ENCODE measurements at regions not wholly inside any gene's neighbourhood (a gene's known extent, or its start where the extent isn't known, plus 50 kb on each side); places are given as distances from the start of the nearest gene placed in this dataset.
"Not testable (repeated sequence)": the region's sequence is repeated elsewhere in the genome, so short reads cannot be mapped to it uniquely, and the experiment has no call there.

GRCh38 chr1:30100524-30100862 is 622.9 kb downstream of the MATN1 start:
- FAIRE-seq (no peak), DNase-seq (ENCODE audit: low spot score in 2 of 2) (no peak)

GRCh38 chr1:30099587-30100523 is 623.5 kb downstream of the MATN1 start:
- DNase-seq (ENCODE audit: low spot score in 2 of 2) (no peak), FAIRE-seq (no peak)

GRCh38 chr1:30097851-30098250 is 625.5 kb downstream of the MATN1 start:
- not testable (repeated sequence) for FAIRE-seq; DNase-seq (ENCODE audit: low spot score in 2 of 2)

- DNase-seq (ENCODE audit: low spot score in 2 of 2) = no peak
- FAIRE-seq = no peak
Measured at GRCh38 chr1:30095451-30096025, 627.8 kb downstream of the MATN1 start.

GRCh38 chr1:30095051-30095450 is 628.3 kb downstream of the MATN1 start:
- FAIRE-seq = no peak
- no peak for DNase-seq (ENCODE audit: low spot score in 2 of 2)

- DNase-seq (ENCODE audit: low spot score in 2 of 2) = no peak
- no peak for FAIRE-seq
Measured at GRCh38 chr1:30092051-30092858, 631.1 kb downstream of the MATN1 start.

- no peak for DNase-seq (ENCODE audit: low spot score in 2 of 2)
- FAIRE-seq = no peak
Measured at GRCh38 chr1:30090162-30090820, 633.1 kb downstream of the MATN1 start.

GRCh38 chr1:30089024-30089430 is 634.4 kb downstream of the MATN1 start:
- FAIRE-seq = no peak
- no peak for DNase-seq (ENCODE audit: low spot score in 2 of 2)

- FAIRE-seq = no peak
Measured at GRCh38 chr1:30088594-30088993, 634.8 kb downstream of the MATN1 start.

GRCh38 chr1:30087465-30087864 is 635.9 kb downstream of the MATN1 start:
- no peak for DNase-seq (ENCODE audit: low spot score in 2 of 2)
- no peak for FAIRE-seq

More at GRCh38 chr1:30088594-30088993, 634.8 kb downstream of the MATN1 start:
- DNase-seq (ENCODE audit: low spot score in 2 of 2) = no peak

- DNase-seq (ENCODE audit: low spot score in 2 of 2) (peak; percentile 41 to 58), FAIRE-seq (no peak)
Measured at GRCh38 chr1:30085811-30086770, 637.3 kb downstream of the MATN1 start.

GRCh38 chr1:30084909-30085571 is 638.3 kb downstream of the MATN1 start:
- FAIRE-seq (no peak), DNase-seq (ENCODE audit: low spot score in 2 of 2) (no peak)

- DNase-seq (ENCODE audit: low spot score in 2 of 2) (peak in 1 of 2 donors; percentile 33), FAIRE-seq (no peak)
Measured at GRCh38 chr1:30083800-30084464, 639.5 kb downstream of the MATN1 start.

- no peak for FAIRE-seq
Measured at GRCh38 chr1:30081379-30082102, 641.8 kb downstream of the MATN1 start.

GRCh38 chr1:30075916-30076315 is 647.5 kb downstream of the MATN1 start:
- not testable (repeated sequence) for FAIRE-seq

More at GRCh38 chr1:30081379-30082102, 641.8 kb downstream of the MATN1 start:
- no peak for DNase-seq (ENCODE audit: low spot score in 2 of 2)

GRCh38 chr1:30068787-30069472 is 654.5 kb downstream of the MATN1 start:
- DNase-seq (ENCODE audit: low spot score in 2 of 2) = no peak
- no peak for FAIRE-seq

More at GRCh38 chr1:30075916-30076315, 647.5 kb downstream of the MATN1 start:
- DNase-seq (ENCODE audit: low spot score in 2 of 2) = not testable (repeated sequence)

- FAIRE-seq (no peak), DNase-seq (ENCODE audit: low spot score in 2 of 2) (no peak)
Measured at GRCh38 chr1:30064547-30064946, 658.8 kb downstream of the MATN1 start.

Measured in frontal cortex (tissue), 3 donors.